RWPE2 (cell line): ENCODE measurements at regions not wholly inside any gene's neighbourhood (a gene's known extent, or its start where the extent isn't known, plus 50 kb on each side); places are given as distances from the start of the nearest gene placed in this dataset.

Experiments
- ATAC-seq: fragments of 200-7000 bp; cut with Tn5 transposase; 3 replicates; pipeline ENCODE4 v1.9.1; 2021; ENCODE audit warnings: low read depth
- DNase-seq: peaks from one replicate; pipeline ENCODE4 v3.0.0-alpha.2; 2020; ENCODE audit warnings: low spot score
- H3K27ac ChIP-seq: fragments of 450-650 bp; 2 replicates; pipeline ENCODE4 v1.5.1; 2017; ENCODE audit warnings: mild to moderate bottlenecking; ENCODE audit not compliant: poor library complexity, severe bottlenecking
- H3K27me3 ChIP-seq: fragments of 250-450 bp; sonication (Bioruptor Pico); 2 replicates; pipeline ENCODE4 v1.5.1; 2021; ENCODE audit warnings: mild to moderate bottlenecking, moderate library complexity; ENCODE audit not compliant: insufficient read depth, poor library complexity, severe bottlenecking
- H3K36me3 ChIP-seq: fragments of 250-450 bp; sonication (Bioruptor Pico); 2 replicates; pipeline ENCODE4 v1.5.1; 2020; ENCODE audit warnings: low read depth, mild to moderate bottlenecking, moderate library complexity
- H3K4me1 ChIP-seq: fragments of 250-450 bp; sonication (Bioruptor Pico); 2 replicates; pipeline ENCODE4 v1.5.1; 2021; ENCODE audit warnings: mild to moderate bottlenecking, moderate library complexity; ENCODE audit not compliant: insufficient read depth, poor library complexity, severe bottlenecking
- H3K4me3 ChIP-seq: fragments of 250-450 bp; sonication (Bioruptor Pico); 2 replicates; pipeline ENCODE4 v1.5.1; 2021; ENCODE audit warnings: mild to moderate bottlenecking, moderate library complexity; ENCODE audit not compliant: severe bottlenecking
- H3K9me3 ChIP-seq: fragments of 250-450 bp; sonication (Bioruptor Pico); 2 replicates; pipeline ENCODE4 v1.5.1; 2021; ENCODE audit warnings: mild to moderate bottlenecking, moderate library complexity; ENCODE audit not compliant: severe bottlenecking
- CTCF ChIP-seq: fragments of 450-650 bp; IDR thresholded peaks from one replicate; pipeline ENCODE4 v1.5.1; 2017; ENCODE audit warnings: mild to moderate bottlenecking, moderate library complexity; ENCODE audit not compliant: poor library complexity, severe bottlenecking

GRCh38 chr13:64992314-64992713, 2237.8 kb downstream of the PCDH9 start:
- ATAC-seq (no peak), DNase-seq (no peak)
- TF ChIP-seq CTCF = no peak
- Histone ChIP-seq H3K36me3 (no peaks in the 10 kb centered on the region), H3K27ac (no peak overlapping the region), H3K4me3 (no peak overlapping the region), H3K4me1 (no peaks in the 10 kb centered on the region), H3K27me3 (no peaks in the 10 kb centered on the region), H3K9me3 (no peaks in the 10 kb centered on the region)

GRCh38 chr13:64985075-64985474, 2245.1 kb downstream of the PCDH9 start:
- TF ChIP-seq CTCF = no peak

GRCh38 chr13:64962404-64962803, 2267.7 kb downstream of the PCDH9 start:
- Histone ChIP-seq H3K9me3 (no peaks in the 10 kb centered on the region), H3K27me3 (no peaks in the 10 kb centered on the region), H3K36me3 (no peaks in the 10 kb centered on the region), H3K27ac (no peak overlapping the region), H3K4me1 (no peaks in the 10 kb centered on the region), H3K4me3 (no peak overlapping the region)
- ATAC-seq (no peak), DNase-seq (no peak)
- no peak for TF ChIP-seq CTCF

More at GRCh38 chr13:64985075-64985474, 2245.1 kb downstream of the PCDH9 start:
- DNase-seq = no peak
- no peak for ATAC-seq
- H3K27ac ChIP-seq = no peak overlapping the region
- no peaks in the 10 kb centered on the region for H3K27me3 ChIP-seq
- no peak overlapping the region for H3K4me3 ChIP-seq
- no peaks in the 10 kb centered on the region for H3K4me1 ChIP-seq
- no peaks in the 10 kb centered on the region for H3K9me3 ChIP-seq
- H3K36me3 ChIP-seq = no peaks in the 10 kb centered on the region

- Histone ChIP-seq H3K9me3 (no peaks in the 10 kb centered on the region), H3K4me1 (no peaks in the 10 kb centered on the region), H3K27ac (no peak overlapping the region), H3K36me3 (no peaks in the 10 kb centered on the region), H3K4me3 (no peak overlapping the region), H3K27me3 (no peaks in the 10 kb centered on the region)
- no peak for TF ChIP-seq CTCF
- DNase-seq (no peak), ATAC-seq (no peak)
Measured at GRCh38 chr13:64959276-64959675, 2270.9 kb downstream of the PCDH9 start.

- Histone ChIP-seq H3K27ac (no peak overlapping the region), H3K27me3 (no peaks in the 10 kb centered on the region), H3K4me1 (no peaks in the 10 kb centered on the region), H3K9me3 (no peaks in the 10 kb centered on the region), H3K4me3 (no peak overlapping the region), H3K36me3 (no peaks in the 10 kb centered on the region)
- ATAC-seq = no peak
- DNase-seq = no peak
- no peak for TF ChIP-seq CTCF
Measured at GRCh38 chr13:64958106-64958505, 2272.0 kb downstream of the PCDH9 start.
